LoVo (cell line): ENCODE measurements at regions not wholly inside any gene's neighbourhood (a gene's known extent, or its start where the extent isn't known, plus 50 kb on each side); places are given as distances from the start of the nearest gene placed in this dataset.

ENCODE experiments used
- DNase-seq: peaks from one replicate; pipeline ENCODE4 v3.0.0-alpha.2; 2016; ENCODE audit warnings: low spot score

GRCh38 chr12:115423546-115423987, 739.6 kb upstream of the TBX3 start:
- peak; percentile 13 for DNase-seq

- no peak for DNase-seq
Measured at GRCh38 chr12:115422845-115423545, 739.0 kb upstream of the TBX3 start.

GRCh38 chr12:115421796-115422709, 738.1 kb upstream of the TBX3 start:
- DNase-seq: no peak

GRCh38 chr12:115421350-115421749, 737.4 kb upstream of the TBX3 start:
- DNase-seq: no peak

GRCh38 chr12:115419145-115419646, 735.2 kb upstream of the TBX3 start:
- DNase-seq: no peak

GRCh38 chr12:115417610-115418009, 733.6 kb upstream of the TBX3 start:
- no peak for DNase-seq

GRCh38 chr12:115416869-115417268, 732.9 kb upstream of the TBX3 start:
- DNase-seq: no peak

GRCh38 chr12:115413626-115414025, 729.7 kb upstream of the TBX3 start:
- no peak for DNase-seq

- no peak for DNase-seq
Measured at GRCh38 chr12:115412831-115413230, 728.9 kb upstream of the TBX3 start.

GRCh38 chr12:115411121-115411520, 727.1 kb upstream of the TBX3 start:
- no peak for DNase-seq

GRCh38 chr12:115408642-115409041, 724.7 kb upstream of the TBX3 start:
- DNase-seq: no peak

GRCh38 chr12:115407723-115408122, 723.7 kb upstream of the TBX3 start:
- DNase-seq: no peak

GRCh38 chr12:115407036-115407435, 723.1 kb upstream of the TBX3 start:
- no peak for DNase-seq

GRCh38 chr12:115405471-115405860, 721.5 kb upstream of the TBX3 start:
- DNase-seq: no peak

- no peak for DNase-seq
Measured at GRCh38 chr12:115404761-115405470, 720.9 kb upstream of the TBX3 start.

GRCh38 chr12:115403689-115404088, 719.7 kb upstream of the TBX3 start:
- DNase-seq: no peak

GRCh38 chr12:115403253-115403652, 719.3 kb upstream of the TBX3 start:
- DNase-seq: no peak

- no peak for DNase-seq
Measured at GRCh38 chr12:115402443-115403180, 718.6 kb upstream of the TBX3 start.

- no peak for DNase-seq
Measured at GRCh38 chr12:115401761-115402160, 717.8 kb upstream of the TBX3 start.

GRCh38 chr12:115400011-115400410, 716.0 kb upstream of the TBX3 start:
- DNase-seq: no peak

GRCh38 chr12:115398311-115398781, 714.4 kb upstream of the TBX3 start:
- peak; percentile 76 for DNase-seq

GRCh38 chr12:115396567-115396966, 712.6 kb upstream of the TBX3 start:
- DNase-seq: no peak
